GM20431 (cell line): ENCODE measurements at regions not wholly inside any gene's neighbourhood (a gene's known extent, or its start where the extent isn't known, plus 50 kb on each side); places are given as distances from the start of the nearest gene placed in this dataset.

Experiments used
- in situ Hi-C: fragments of 300-500 bp; cut with MseI, MboI; formaldehyde crosslinking; loops from one replicate; pipeline ENCODE4 v1.15.0; 2020; ENCODE audit warnings: low sequenced_read_pairs; ENCODE audit not compliant: unreplicated experiment

- in situ Hi-C loops = no loop called here
Measured at GRCh38 chr2:16869711-16870110, 204.1 kb upstream of the CYRIA start.

- in situ Hi-C loops = no loop called here
Measured at GRCh38 chr2:16862471-16862870, 196.8 kb upstream of the CYRIA start.

GRCh38 chr2:16861530-16861929 lies 195.9 kb upstream of the CYRIA start:
- in situ Hi-C loops = no loop called here

- in situ Hi-C loops = no loop called here
Measured at GRCh38 chr2:16861111-16861510, 195.5 kb upstream of the CYRIA start.

GRCh38 chr2:16860627-16861026 lies 195.0 kb upstream of the CYRIA start:
- in situ Hi-C loops = no loop called here

GRCh38 chr2:16855183-16855582 lies 189.5 kb upstream of the CYRIA start:
- in situ Hi-C loops = no loop called here

GRCh38 chr2:16853088-16853487 lies 187.5 kb upstream of the CYRIA start:
- in situ Hi-C loops = no loop called here

GRCh38 chr2:16852651-16853050 lies 187.0 kb upstream of the CYRIA start:
- in situ Hi-C loops = no loop called here

- in situ Hi-C loops = no loop called here
Measured at GRCh38 chr2:16851126-16851525, 185.5 kb upstream of the CYRIA start.

GRCh38 chr2:16840496-16841172 lies 175.0 kb upstream of the CYRIA start:
- in situ Hi-C loops = no loop called here

- in situ Hi-C loops = no loop called here
Measured at GRCh38 chr2:16832910-16833309, 167.3 kb upstream of the CYRIA start.

GRCh38 chr2:16828828-16829160 lies 163.2 kb upstream of the CYRIA start:
- in situ Hi-C loops = no loop called here

- in situ Hi-C loops = no loop called here
Measured at GRCh38 chr2:16828044-16828827, 162.6 kb upstream of the CYRIA start.

GRCh38 chr2:16824472-16824871 lies 158.8 kb upstream of the CYRIA start:
- in situ Hi-C loops = no loop called here

GRCh38 chr2:16821692-16822091 lies 156.1 kb upstream of the CYRIA start:
- in situ Hi-C loops = no loop called here

- in situ Hi-C loops = no loop called here
Measured at GRCh38 chr2:16818203-16818556, 152.5 kb upstream of the CYRIA start.

- in situ Hi-C loops = no loop called here
Measured at GRCh38 chr2:16817305-16818202, 151.9 kb upstream of the CYRIA start.

- in situ Hi-C loops = no loop called here
Measured at GRCh38 chr2:16816522-16816921, 150.9 kb upstream of the CYRIA start.

- in situ Hi-C loops = no loop called here
Measured at GRCh38 chr2:16816016-16816415, 150.4 kb upstream of the CYRIA start.

GRCh38 chr2:16813593-16813992 lies 148.0 kb upstream of the CYRIA start:
- in situ Hi-C loops = no loop called here

GRCh38 chr2:16798472-16798871 lies 132.8 kb upstream of the CYRIA start:
- in situ Hi-C loops = no loop called here
